MM.1S (cell line): ENCODE measurements at regions not wholly inside any gene's neighbourhood (a gene's known extent, or its start where the extent isn't known, plus 50 kb on each side); places are given as distances from the start of the nearest gene placed in this dataset.

Experiments used
- EZH2 ChIP-seq: fragments of 300-600 bp; sonication (generic); optimal IDR thresholded peaks from 2 replicates; pipeline ENCODE3; 2017; ENCODE audit warnings: low read depth, mild to moderate bottlenecking, antibody characterized with exemption, low read length, mixed read lengths
- EZH2phosphoT487 ChIP-seq: fragments of 300-600 bp; sonication (generic); IDR thresholded peaks from 2 replicates; pipeline ENCODE4 v1.6.1; 2018; ENCODE audit warnings: antibody characterized with exemption, low read length
- TF ChIP-seq, protein P1 (sequence below): fragments of 300-600 bp; sonication (generic); IDR thresholded peaks from 2 replicates; pipeline ENCODE4 v1.5.1; 2016; ENCODE audit warnings: antibody characterized with exemption, low read length, mixed read lengths

- TF ChIP-seq EZH2phosphoT487 (no peak), EZH2 (no peak)
- TF ChIP-seq, protein P1, sequence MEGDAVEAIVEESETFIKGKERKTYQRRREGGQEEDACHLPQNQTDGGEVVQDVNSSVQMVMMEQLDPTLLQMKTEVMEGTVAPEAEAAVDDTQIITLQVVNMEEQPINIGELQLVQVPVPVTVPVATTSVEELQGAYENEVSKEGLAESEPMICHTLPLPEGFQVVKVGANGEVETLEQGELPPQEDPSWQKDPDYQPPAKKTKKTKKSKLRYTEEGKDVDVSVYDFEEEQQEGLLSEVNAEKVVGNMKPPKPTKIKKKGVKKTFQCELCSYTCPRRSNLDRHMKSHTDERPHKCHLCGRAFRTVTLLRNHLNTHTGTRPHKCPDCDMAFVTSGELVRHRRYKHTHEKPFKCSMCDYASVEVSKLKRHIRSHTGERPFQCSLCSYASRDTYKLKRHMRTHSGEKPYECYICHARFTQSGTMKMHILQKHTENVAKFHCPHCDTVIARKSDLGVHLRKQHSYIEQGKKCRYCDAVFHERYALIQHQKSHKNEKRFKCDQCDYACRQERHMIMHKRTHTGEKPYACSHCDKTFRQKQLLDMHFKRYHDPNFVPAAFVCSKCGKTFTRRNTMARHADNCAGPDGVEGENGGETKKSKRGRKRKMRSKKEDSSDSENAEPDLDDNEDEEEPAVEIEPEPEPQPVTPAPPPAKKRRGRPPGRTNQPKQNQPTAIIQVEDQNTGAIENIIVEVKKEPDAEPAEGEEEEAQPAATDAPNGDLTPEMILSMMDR, result no peak
These were observed 185.1 kb upstream of the ZNF804A start for GRCh38 chr2:184413221-184413620.
